Stimulated activated CD8-positive, alpha-beta memory T cell treated with anti-CD3 and anti-CD28 coated beads, Interleukin-12 subunit alpha, Interleukin-12 subunit beta, amount 100 ng/mL, for 24 hours (primary cell): ENCODE measurements at regions not wholly inside any gene's neighbourhood (a gene's known extent, or its start where the extent isn't known, plus 50 kb on each side); places are given as distances from the start of the nearest gene placed in this dataset.

Experiments used
- DNase-seq: peaks from one replicate; pipeline ENCODE4 v3.0.0-alpha.2; 2020; ENCODE audit errors: extremely low read depth

- no peak for DNase-seq
These were observed 115.7 kb downstream of the OAT start for GRCh38 chr10:124302951-124303505.

DNA sequence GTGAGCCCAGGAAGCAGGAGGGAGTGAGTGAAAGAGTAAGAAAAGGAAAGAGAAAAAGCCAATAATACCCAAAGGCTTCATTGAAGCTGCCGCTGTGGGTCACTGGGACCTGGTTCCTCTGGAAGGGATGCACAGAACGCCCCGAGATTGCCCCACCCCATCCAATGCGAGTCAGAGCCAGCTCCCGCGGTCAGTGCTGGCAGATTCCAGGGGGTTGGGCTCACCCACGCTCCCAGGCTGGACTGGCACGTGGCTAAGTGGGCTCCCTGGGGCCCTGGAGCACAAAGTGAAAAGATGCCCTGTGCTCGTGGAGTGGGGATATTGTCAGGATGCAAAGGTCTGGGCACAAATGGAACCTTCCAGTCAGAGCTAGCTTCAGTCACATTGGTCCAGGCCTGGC lies 117.0 kb downstream of the OAT start:
- no peak for DNase-seq

- no peak for DNase-seq
These were observed 118.0 kb downstream of the OAT start for GRCh38 chr10:124300735-124301134.

DNA sequence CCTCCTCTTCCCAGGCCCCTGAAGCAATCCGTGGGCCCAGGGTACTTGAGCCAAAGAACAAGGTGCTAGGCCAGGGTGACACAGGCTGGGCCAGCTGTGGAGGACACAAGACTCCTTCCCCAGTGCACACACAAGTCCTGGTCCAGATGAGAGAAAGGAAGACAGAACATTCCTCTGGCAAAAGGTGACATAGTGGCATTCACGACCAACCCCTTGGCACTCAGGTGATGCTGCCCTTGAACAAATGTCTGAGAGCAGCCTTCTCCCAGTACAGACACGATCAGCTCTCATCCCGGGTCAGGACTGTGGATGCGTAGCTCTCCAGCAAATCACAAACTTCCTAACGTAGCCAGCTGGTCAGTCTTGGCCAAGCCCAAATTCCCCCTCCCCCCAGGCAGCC lies 118.5 kb downstream of the OAT start:
- DNase-seq: no peak

- no peak for DNase-seq
These were observed 119.0 kb downstream of the OAT start for GRCh38 chr10:124299696-124300095.

DNA sequence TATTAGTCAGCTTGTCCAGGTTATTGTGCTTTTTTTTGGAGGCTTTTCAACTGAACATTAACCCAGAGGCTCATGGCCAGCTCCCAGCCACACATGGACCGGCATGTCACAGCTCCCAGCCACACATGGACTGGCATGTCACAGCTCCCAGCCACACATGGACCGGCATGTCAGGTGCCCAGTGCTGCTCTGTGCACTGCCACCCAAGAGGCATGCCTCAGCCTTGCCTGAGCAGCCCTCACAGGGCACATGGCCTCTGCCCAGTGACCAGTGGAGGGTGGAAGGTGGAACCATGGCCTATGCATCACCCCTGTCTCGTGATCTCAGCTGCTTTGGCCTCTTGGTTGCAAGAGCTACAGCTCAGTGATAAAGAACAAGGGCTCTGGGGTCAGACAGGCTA lies 119.8 kb downstream of the OAT start:
- DNase-seq: no peak

GRCh38 chr10:124296813-124297788 lies 121.6 kb downstream of the OAT start:
- DNase-seq: no peak

DNA sequence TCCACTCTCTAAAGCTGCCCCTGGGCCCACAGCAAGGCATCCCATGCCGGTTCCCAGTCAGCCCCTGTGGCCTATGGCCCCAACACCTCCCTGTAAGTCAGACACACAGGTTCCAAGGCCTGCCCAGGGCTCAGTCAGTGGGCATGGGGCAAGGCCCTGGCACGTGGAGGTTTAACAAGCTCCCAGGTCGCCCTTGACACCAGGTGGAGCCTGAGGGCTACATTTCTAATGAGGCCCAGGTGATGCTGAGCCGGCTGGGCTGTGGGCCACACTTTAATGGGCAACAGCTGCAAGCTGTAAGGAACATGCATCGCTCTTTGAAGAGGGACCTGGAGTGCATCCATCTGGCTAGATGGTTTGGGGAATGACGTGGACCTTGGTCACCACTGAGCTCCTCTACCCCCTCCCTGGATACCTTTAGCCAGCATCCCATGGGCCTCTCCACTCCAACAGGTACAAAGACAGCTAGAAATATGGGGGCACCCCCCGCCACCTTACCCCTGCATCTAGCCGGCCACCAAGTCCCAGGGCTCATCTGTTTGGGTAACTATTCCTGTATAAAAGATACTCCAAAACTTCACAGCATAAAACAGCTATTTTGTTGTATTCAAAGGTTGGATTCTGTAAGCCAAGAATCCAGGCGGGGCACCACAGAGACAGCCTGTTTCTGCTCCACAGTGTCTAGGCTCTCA lies 122.5 kb downstream of the OAT start:
- DNase-seq: no peak

GRCh38 chr10:124294811-124295770 lies 123.6 kb downstream of the OAT start:
- DNase-seq: no peak

- DNase-seq: no peak
These were observed 124.9 kb downstream of the OAT start for GRCh38 chr10:124293616-124294449.

DNA sequence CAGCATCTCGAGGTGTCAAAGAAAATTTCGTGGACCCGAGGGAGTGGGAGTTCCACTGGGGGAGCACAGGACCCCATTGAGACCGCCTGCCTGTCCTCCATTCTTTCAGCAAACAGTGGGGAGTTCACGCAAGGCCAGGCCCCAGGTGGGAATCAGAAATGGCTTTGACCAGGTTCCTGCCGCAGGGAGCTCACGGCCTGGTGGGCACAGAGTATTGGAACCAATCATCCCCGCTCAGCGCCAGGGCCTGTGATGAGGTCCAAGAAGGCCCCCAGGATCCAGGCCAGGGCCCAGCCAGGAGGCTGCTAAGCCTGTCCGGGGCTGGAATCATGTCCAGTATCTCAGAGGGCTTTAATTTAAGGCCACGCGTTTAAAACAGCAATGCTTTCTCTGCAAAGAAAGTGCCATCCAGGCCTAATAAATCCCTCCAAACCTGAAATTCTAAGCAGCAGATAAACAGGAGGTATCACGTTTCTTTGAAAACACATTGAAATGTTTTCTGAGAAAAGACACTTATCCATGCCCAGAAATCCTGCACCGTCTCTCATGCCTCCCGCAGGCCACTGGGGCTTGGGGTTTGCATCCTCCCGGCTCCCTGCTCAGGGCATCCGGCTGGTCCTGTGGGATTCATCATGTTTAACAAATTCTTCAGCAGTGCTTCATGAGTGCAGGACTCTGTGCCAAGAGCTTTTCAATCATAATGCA lies 125.7 kb downstream of the OAT start:
- no peak for DNase-seq

- no peak for DNase-seq
These were observed 127.6 kb downstream of the OAT start for GRCh38 chr10:124291001-124291701.

DNA sequence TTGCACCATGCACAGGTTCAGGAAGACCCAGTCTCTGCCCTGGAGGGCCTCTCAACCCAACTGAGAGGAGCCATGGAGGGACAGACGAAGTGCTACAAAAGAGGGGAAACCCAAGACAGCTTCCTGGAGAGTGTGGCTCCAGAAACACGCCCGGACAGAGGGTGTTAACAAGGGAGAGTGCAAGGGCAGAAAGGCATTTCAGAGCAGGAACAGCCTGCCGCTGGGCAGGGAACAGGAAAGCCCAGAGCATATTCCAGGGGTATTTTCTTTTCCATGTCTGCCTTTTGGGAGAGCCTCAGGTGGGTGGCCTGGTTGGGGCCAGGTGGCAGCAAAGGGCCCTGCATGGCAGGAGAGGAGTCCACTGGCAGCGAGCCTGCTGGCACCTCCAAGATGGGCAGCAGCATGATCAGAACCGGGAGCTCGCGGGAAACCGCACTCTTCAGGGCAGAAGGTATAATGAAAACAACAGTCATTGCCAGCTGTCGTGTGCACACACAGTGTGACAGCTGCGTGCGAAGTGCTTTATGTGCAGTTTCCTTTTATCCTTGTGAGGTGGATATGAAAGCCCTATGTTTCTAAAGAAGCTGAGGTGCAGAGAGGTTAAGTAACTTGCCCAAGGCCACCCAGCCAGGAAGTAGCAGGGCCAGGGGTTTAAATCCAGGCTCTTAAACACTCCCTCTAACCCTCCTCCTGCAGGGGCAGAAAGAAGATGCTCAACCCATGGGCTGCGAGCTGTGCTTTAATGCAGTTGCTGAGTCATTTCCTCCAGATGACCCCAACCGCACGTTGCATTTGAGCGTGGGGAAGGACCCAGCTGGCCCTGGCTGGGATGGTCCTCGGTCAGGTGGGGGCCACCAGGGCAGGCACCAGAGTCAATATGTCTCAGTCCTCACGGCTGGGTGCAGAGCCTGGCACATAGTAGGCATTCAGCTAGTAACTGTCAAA lies 128.6 kb downstream of the OAT start:
- DNase-seq: no peak

DNA sequence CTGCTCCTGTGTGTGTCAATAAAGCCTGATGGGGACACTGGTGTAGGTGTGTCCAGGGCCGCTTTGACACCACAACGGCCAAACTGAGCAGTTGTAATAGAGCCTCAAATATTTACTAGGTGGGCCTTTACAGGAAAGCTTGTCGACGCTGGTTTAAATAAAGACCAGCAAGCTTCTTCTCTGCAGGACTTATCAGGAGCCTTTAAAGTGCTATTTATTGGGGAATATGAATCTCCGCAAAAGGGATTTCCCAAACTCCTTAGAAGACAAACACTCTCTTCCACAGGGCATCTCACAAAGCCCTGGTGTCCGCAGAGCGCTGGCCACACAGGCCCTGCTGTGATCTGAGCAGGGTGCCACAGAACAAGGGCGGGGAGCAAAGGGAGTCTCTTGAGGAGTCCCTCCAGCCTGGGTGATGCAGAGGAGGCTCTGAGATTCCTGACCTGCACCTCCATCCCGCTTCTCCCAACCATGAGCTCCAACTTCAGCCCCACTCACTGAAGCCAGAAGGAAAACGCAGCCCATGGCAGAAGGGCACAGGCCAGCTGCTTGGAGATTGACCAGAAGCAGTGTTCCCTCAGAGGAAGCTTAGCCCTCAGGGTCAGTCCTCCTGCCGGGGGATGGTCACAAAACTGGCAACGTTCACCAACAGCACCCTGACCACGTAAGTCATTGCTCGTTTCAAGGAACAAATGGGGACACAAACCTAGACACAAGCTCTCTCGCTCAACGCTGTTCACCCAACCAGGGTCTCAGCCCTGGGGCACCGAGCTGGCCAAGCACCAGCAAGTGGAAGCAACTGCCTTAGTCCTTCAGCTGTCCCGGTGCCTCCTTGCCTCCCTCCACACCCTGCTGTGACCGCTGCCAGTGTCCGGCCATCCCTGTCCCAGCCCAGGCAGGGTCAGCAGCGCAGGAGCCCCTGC lies 129.5 kb downstream of the OAT start:
- DNase-seq: no peak

- no peak for DNase-seq
These were observed 130.2 kb downstream of the OAT start for GRCh38 chr10:124288486-124288885.

GRCh38 chr10:124287791-124288190 lies 130.9 kb downstream of the OAT start:
- no peak for DNase-seq

GRCh38 chr10:124287071-124287685 lies 131.5 kb downstream of the OAT start:
- no peak for DNase-seq
